Stomach (tissue), 8 donors: ENCODE measurements at regions not wholly inside any gene's neighbourhood (a gene's known extent, or its start where the extent isn't known, plus 50 kb on each side); places are given as distances from the start of the nearest gene placed in this dataset.
"Not testable (repeated sequence)": the region's sequence is repeated elsewhere in the genome, so short reads cannot be mapped to it uniquely, and the experiment has no call there.

ENCODE experiments used
- DNase-seq, 2 donors: peaks; one replicate each; pipeline versions ENCODE4 v3.0.0 to v3.0.0-alpha.2; 2013 to 2019
- H3K27ac ChIP-seq, 5 donors: fragments of 200-600 bp in 4 of 5; sonication (generic) in 4 of 5; one replicate each; pipeline ENCODE4 v1.5.1; 2013 to 2019; ENCODE audit warnings: mild to moderate bottlenecking in 1 of 5, moderate library complexity in 1 of 5
- H3K27me3 ChIP-seq, 3 donors: fragments of 200-600 bp; sonication (generic); one replicate each; pipeline ENCODE4 v1.5.1; 2017 to 2019; ENCODE audit warnings: mixed run types in 1 of 3
- H3K36me3 ChIP-seq, 4 donors: fragments of 200-600 bp; sonication (generic); 1 replicate in 3 of 4; 2 replicates in 1 of 4; pipeline ENCODE4 v1.5.1; 2016 to 2019
- H3K4me1 ChIP-seq, 4 donors: fragments of 200-600 bp; sonication (generic); one replicate each; pipeline ENCODE4 v1.5.1; 2016 to 2019
- H3K4me3 ChIP-seq, 4 donors: fragments of 200-600 bp; sonication (generic) in 3 of 4; one replicate each; pipeline ENCODE4 v1.5.1; 2016 to 2019; ENCODE audit warnings: mild to moderate bottlenecking in 1 of 4
- H3K9me3 ChIP-seq, 4 donors: fragments of 200-600 bp; sonication (generic); one replicate each; pipeline ENCODE4 v1.5.1; 2016 to 2019
- CTCF ChIP-seq, 7 experiments: fragments of 450-650 bp in 4 of 7; fragments of 200-600 bp in 3 of 7; sonication (generic) in 3 of 7; IDR thresholded peaks; one replicate each; pipeline ENCODE4 v1.5.1; 2016 to 2019; ENCODE audit warnings: antibody characterized with exemption in 7 of 7, control low read depth in 2 of 7, mild to moderate bottlenecking in 1 of 7
- EP300 ChIP-seq: sonication (generic); formaldehyde crosslinking; IDR thresholded peaks from one replicate; pipeline ENCODE4 v1.6.1; 2017; ENCODE audit warnings: antibody characterized with exemption
- POLR2A ChIP-seq, 4 donors: fragments of 450-650 bp; IDR thresholded peaks; one replicate each; pipeline ENCODE4 v1.6.1; 2016; ENCODE audit warnings: antibody characterized with exemption in 4 of 4, control low read depth in 2 of 4, mild to moderate bottlenecking in 1 of 4, moderate library complexity in 1 of 4
- POLR2AphosphoS5 ChIP-seq, 3 donors: sonication (generic); formaldehyde crosslinking; IDR thresholded peaks; one replicate each; pipeline ENCODE4 v1.6.1; 2016; ENCODE audit warnings: antibody characterized with exemption in 3 of 3
- WGBS, 5 donors: extraction: QIAGEN DNeasy Blood & Tissue Kit in 3 of 5; methylation state at CpG; one replicate each; pipeline versions ENCODE4 v1.1.5 to v1.1.7; 2013 to 2018; 5-methylcytosine and 5-hydroxymethylcytosine counted together
- intact Hi-C: fragments of 100-400 bp; cut with DNase I; formaldehyde crosslinking; loops from one replicate; pipeline ENCODE4 v1.15.1; 2023; ENCODE audit warnings: low total_unique reads
- donor health status: healthy with polysubstance abuse.
- donor health status: Bipolar disorder and iron deficiency.
- donor health status: healthy.

DNA sequence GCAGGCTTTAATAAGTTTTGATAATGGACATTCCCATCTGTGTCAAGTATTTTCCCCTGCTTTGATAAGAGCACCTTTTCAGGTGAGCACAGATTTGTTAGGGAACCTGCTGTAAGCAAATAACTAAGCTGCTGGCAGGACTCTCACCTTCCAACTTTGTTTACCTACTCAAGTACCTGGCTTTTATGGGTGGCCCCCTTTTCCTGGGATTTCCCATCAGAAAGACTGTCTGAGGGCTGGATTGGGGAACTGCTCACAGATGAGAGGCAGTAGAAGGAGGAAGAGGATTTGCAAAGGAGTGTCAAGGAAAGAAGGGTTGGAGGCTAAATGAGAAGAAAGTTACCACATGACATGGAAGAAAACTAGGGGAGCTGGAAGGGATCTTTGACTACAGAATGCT, 210.1 kb upstream of the RIMS1 start:
- no peaks in the 10 kb centered on the region for H3K9me3 ChIP-seq
- no peaks in the 10 kb centered on the region for H3K4me1 ChIP-seq
- no peak overlapping the region for H3K27ac ChIP-seq
- TF ChIP-seq CTCF (IDR thresholded peaks at IDR 0.05) (no peak), EP300 (no peak), POLR2A (IDR thresholded peaks at IDR 0.05) (no peak), POLR2AphosphoS5 (IDR thresholded peaks at IDR 0.05) (no peak)
- intact Hi-C loops, result no loop called here
- no peak for DNase-seq
- no peaks in the 10 kb centered on the region for H3K36me3 ChIP-seq
- H3K4me3 ChIP-seq, result no peak overlapping the region
- no peaks in the 10 kb centered on the region for H3K27me3 ChIP-seq

DNA sequence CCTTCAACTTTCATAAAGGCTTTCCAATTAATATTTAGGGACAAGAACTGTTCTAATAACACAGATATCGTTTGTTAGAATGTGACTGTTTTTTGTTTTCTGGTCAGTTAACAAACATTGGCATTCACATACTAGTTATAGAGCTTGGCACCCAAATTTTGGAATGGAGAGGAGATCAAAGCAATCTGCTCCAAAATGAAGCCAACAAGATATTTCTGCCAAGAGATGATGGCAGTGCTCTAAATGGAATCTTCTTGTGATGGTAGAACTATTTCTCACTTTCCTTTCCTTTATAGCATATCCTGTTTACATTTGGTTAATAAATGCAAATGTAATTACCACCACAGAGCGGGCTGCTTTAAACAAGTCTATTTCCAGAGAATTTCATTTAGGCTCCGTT, 208.3 kb upstream of the RIMS1 start:
- H3K27ac ChIP-seq, result no peak overlapping the region
- H3K27me3 ChIP-seq, result no peaks in the 10 kb centered on the region
- DNase-seq, result no peak
- no peak for TF ChIP-seq POLR2AphosphoS5 (IDR thresholded peaks at IDR 0.05)
- no peak for TF ChIP-seq CTCF (IDR thresholded peaks at IDR 0.05)
- TF ChIP-seq EP300, result no peak
- TF ChIP-seq POLR2A (IDR thresholded peaks at IDR 0.05), result no peak
- 78 to 87% (median 84%) methylated on average over 3 of the region's 3 CpGs for WGBS, 5 donors
- H3K4me3 ChIP-seq, result no peak overlapping the region
- H3K4me1 ChIP-seq, result no peaks in the 10 kb centered on the region
- H3K9me3 ChIP-seq, result no peaks in the 10 kb centered on the region
- no peaks in the 10 kb centered on the region for H3K36me3 ChIP-seq
- intact Hi-C loops, result no loop called here

DNA sequence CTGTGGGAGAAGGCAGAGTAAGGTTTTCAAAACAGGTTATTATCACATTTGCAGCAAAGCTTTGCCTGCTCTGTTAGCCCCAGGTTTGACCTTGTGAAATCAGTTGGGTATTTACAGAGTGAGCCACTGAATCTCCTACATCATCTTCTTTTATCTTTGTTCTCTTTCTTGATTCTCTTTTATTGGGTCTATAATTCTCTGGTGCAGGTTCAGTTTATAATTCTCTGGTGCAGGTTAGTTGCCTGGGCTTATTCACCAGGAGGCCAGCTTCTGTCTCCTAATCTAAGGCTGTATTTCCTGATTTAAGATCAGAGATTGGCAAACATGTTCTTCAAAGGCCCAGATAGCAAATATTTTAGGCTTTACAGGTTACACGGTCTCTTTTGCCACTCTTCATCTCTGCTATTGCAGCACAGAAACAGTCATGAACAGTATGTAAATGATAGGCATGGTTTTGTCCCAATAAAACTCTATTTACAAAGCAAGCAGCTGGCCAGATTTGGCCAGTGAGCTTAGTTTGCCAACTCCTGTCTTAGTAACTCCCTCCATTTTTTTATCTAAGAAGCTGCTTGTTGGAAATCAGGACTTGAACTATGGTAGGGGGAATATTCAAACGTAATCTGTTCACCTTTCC, 205.0 kb upstream of the RIMS1 start:
- Histone ChIP-seq H3K36me3 (no peaks in the 10 kb centered on the region), H3K4me3 (no peak overlapping the region), H3K27ac (no peak overlapping the region), H3K4me1 (no peaks in the 10 kb centered on the region), H3K9me3 (no peaks in the 10 kb centered on the region), H3K27me3 (no peaks in the 10 kb centered on the region)
- 37 to 75% (median 51%) methylated on average over 2 of the region's 2 CpGs for WGBS, 5 donors
- intact Hi-C loops, result no loop called here
- no peak for DNase-seq
- TF ChIP-seq POLR2A (IDR thresholded peaks at IDR 0.05) (no peak), CTCF (IDR thresholded peaks at IDR 0.05) (no peak), EP300 (no peak)

DNA sequence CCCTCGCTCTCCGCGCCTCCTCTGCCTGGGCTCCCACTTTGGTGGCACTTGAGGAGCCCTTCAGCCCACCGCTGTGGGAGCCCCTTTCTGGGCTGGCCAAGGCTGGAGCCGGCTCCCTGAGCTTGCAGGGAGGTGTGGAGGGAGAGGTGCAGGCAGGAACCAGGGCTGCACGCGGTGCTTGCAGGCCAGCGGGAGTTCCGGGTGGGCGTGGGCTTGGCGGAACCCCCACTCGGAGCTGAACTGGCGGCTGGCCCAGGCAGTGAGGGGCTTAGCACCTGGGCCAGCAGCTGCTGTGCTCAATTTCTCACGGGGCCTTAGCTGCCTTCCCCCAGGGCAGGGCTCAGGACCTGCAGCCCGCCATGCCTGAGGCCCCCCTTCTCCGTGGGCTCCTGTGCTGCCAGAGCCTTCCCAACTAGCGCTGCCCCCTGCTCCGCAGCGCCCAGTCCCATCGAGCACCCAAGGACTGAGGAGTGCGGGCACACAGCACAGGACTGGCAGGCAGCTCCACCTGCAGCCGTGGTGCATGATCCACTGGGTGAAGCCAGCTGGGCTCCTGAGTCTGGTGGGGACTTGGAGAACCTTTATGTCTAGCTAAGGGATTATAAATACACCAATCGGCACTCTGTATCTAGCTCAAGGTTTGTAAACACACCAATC, 200.2 kb upstream of the RIMS1 start:
- 90 to 97% (median 93%) methylated on average over 19 to 23 of the region's 23 CpGs for WGBS, 5 donors
- H3K4me1 ChIP-seq, H3K9me3 ChIP-seq, H3K27me3 ChIP-seq, intact Hi-C loops, DNase-seq, H3K36me3 ChIP-seq, H3K4me3 ChIP-seq, H3K27ac ChIP-seq: not testable (repeated sequence)

- TF ChIP-seq POLR2AphosphoS5 (IDR thresholded peaks at IDR 0.05), result no peak
- no peak for TF ChIP-seq CTCF (IDR thresholded peaks at IDR 0.05)
- no peak for TF ChIP-seq POLR2A (IDR thresholded peaks at IDR 0.05)
- TF ChIP-seq EP300, result no peak
- 84 to 93% (median 87%) methylated on average over 2 of the region's 2 CpGs for WGBS, 5 donors
- intact Hi-C loops, result no loop called here
Observed at GRCh38 chr6:71698702-71699101, 187.6 kb upstream of the RIMS1 start.

More at GRCh38 chr6:71698702-71699101, 187.6 kb upstream of the RIMS1 start:
- Histone ChIP-seq H3K4me3 (no peak overlapping the region), H3K9me3 (peaks cover 0 to 4% (median 2%) of the 10 kb centered on the region in 4 donors), H3K27me3 (no peaks in the 10 kb centered on the region), H3K4me1 (no peaks in the 10 kb centered on the region), H3K27ac (no peak overlapping the region), H3K36me3 (no peaks in the 10 kb centered on the region)
- no peak for DNase-seq
